HepG2 (cell line): ENCODE measurements at regions not wholly inside any gene's neighbourhood (a gene's known extent, or its start where the extent isn't known, plus 50 kb on each side); places are given as distances from the start of the nearest gene placed in this dataset.

Experiments used
- ATAC-seq: fragments of 200-7000 bp; cut with Tn5 transposase; 3 replicates; pipeline ENCODE4 v1.9.1; 2020; ENCODE audit warnings: mild to moderate bottlenecking, moderate library complexity
- BruUV-seq: library from RNA; stranded (reverse); fragments of 400-500 nt; replicated peaks from 2 replicates; lab custom pipeline; 2021; lab: Mats Ljungman, UMichigan
- CTCF ChIA-PET: fragments of 300-600 bp; formaldehyde crosslinking; extraction: SDS; loops from one replicate; lab custom pipeline; 2021; ENCODE audit warnings: low total read pairs, inconsistent platforms, low intra/inter-chr PET ratio; lab: Yijun Ruan, JAX
- POLR2A ChIA-PET: fragments of 350-600 bp; sonication (Branson Sonifier 250); formaldehyde crosslinking; loops from one replicate; lab custom pipeline; 2020; ENCODE audit warnings: antibody characterized with exemption, inconsistent platforms; lab: Yijun Ruan, JAX
- DNase-seq: peaks from one replicate; pipeline ENCODE4 v3.0.0-alpha.2; 2015; ENCODE audit warnings: low spot score
- FAIRE-seq: peaks from 3 replicates; lab custom pipeline; 2011; peaks lifted over from hg19 to GRCh38; lab: Jason Lieb, UNC
- H2AFZ ChIP-seq: one replicate; pipeline ENCODE4 v1.6.1; 2011; ENCODE audit warnings: low read length, inconsistent platforms
- H3K27ac ChIP-seq: fragments of 300-600 bp; 3 replicates; pipeline ENCODE4 v1.8.0; 2011; ENCODE audit warnings: mixed run types, mild to moderate bottlenecking, mixed read lengths, low read length, inconsistent platforms; ENCODE audit not compliant: insufficient read depth; ENCODE audit errors: extremely low read length
- H3K27me3 ChIP-seq, 2 experiments: fragments of 200-600 bp in 1 of 2; 2 replicates in 1 of 2; 3 replicates in 1 of 2; pipeline versions ENCODE4 v1.6.0 to v1.8.0; 2011; ENCODE audit warnings: low read length in 2 of 2, mild to moderate bottlenecking in 2 of 2, moderate library complexity in 2 of 2, inconsistent platforms in 1 of 2; ENCODE audit not compliant: insufficient read depth in 2 of 2, control insufficient read depth in 1 of 2
- H3K36me3 ChIP-seq, 2 experiments: fragments of 200-600 bp in 1 of 2; replicated peaks in 1 of 2; 2 replicates in 1 of 2; 3 replicates in 1 of 2; pipeline versions ENCODE4 v1.5.1 to v1.8.0; 2011; ENCODE audit warnings: low read length in 2 of 2, inconsistent platforms in 1 of 2; ENCODE audit not compliant: insufficient read depth in 2 of 2, control insufficient read depth in 1 of 2
- H3K4me1 ChIP-seq: 2 replicates; pipeline ENCODE4 v1.5.1; 2012; ENCODE audit warnings: low read length, inconsistent platforms; ENCODE audit not compliant: insufficient read depth
- H3K4me2 ChIP-seq: 2 replicates; pipeline ENCODE4 v1.6.0; 2011; ENCODE audit warnings: low read depth, low read length, inconsistent platforms
- H3K4me3 ChIP-seq, 3 experiments: fragments of 200-600 bp in 1 of 3; sonication (generic), shearing (Covaris generic) in 1 of 3; replicated peaks in 1 of 3; 2 replicates each; pipeline ENCODE4 v1.5.1; 2011 to 2016; ENCODE audit warnings: low read length in 3 of 3, inconsistent platforms in 2 of 3, low read depth in 2 of 3, mild to moderate bottlenecking in 2 of 3, control low read depth in 1 of 3, mixed read lengths in 1 of 3; ENCODE audit not compliant: insufficient read depth in 1 of 3
- H3K79me2 ChIP-seq: one replicate; pipeline ENCODE4 v1.6.1; 2011; ENCODE audit warnings: low read length, inconsistent platforms; ENCODE audit not compliant: insufficient read depth
- H3K9ac ChIP-seq: 2 replicates; pipeline ENCODE4 v1.6.0; 2011; ENCODE audit warnings: mild to moderate bottlenecking, low read depth, low read length, inconsistent platforms; ENCODE audit not compliant: insufficient read depth
- H3K9me3 ChIP-seq: 2 replicates; pipeline ENCODE4 v1.5.1; 2012; ENCODE audit warnings: mild to moderate bottlenecking, low read length
- H4K20me1 ChIP-seq: 2 replicates; pipeline ENCODE4 v1.6.0; 2011; ENCODE audit warnings: inconsistent platforms, mild to moderate bottlenecking, low read length, moderate library complexity; ENCODE audit not compliant: insufficient read depth
- CHD2 ChIP-seq: IDR thresholded peaks from 2 replicates; pipeline ENCODE4 v1.6.1; 2011; ENCODE audit warnings: low read depth, low read length, improper control_type of control experiment
- NFYC ChIP-seq: IDR thresholded peaks from 2 replicates; pipeline ENCODE4 v1.6.1; 2016; ENCODE audit warnings: missing genetic modification reagents, missing compliant biosample characterization
- RCOR2 ChIP-seq: IDR thresholded peaks from 2 replicates; pipeline ENCODE4 v1.6.1; 2016; ENCODE audit warnings: missing biosample characterization, missing genetic modification reagents
- ZBTB40 ChIP-seq, 2 experiments: fragments of 450-650 bp in 1 of 2; sonication (generic) in 1 of 2; formaldehyde crosslinking in 1 of 2; IDR thresholded peaks; 2 replicates each; pipeline versions ENCODE4 v1.6.1 to v1.8.0; 2016 to 2022; ENCODE audit warnings: antibody characterized with exemption in 1 of 2, mild to moderate bottlenecking in 1 of 2, missing genetic modification reagents in 1 of 2
- WGBS: methylation state at CpG from one replicate; pipeline ENCODE4 v1.1.6; 2017; ENCODE audit warnings: low lambda C conversion rate; 5-methylcytosine and 5-hydroxymethylcytosine counted together
- in situ Hi-C: cut with HindIII; loops from 2 replicates; pipeline ENCODE4 v1.10.0; 2017; ENCODE audit warnings: low pct_unique_long_range_greater_than_20kb; ENCODE audit not compliant: extremely low pct_ligation_motif_present
- intact Hi-C: fragments of 100-400 bp; cut with micrococcal nuclease; formaldehyde crosslinking; loops from one replicate; pipeline ENCODE4 v1.10.0; 2022; ENCODE audit not compliant: unreplicated experiment
- TF ChIP-seq, protein P1 (sequence below): sonication (generic); formaldehyde crosslinking; IDR thresholded peaks from 2 replicates; pipeline ENCODE4 v1.8.0; 2022; ENCODE audit warnings: mild to moderate bottlenecking, missing genetic modification reagents
- TF ChIP-seq, protein P2 (sequence below): sonication (generic); formaldehyde crosslinking; IDR thresholded peaks from 2 replicates; pipeline ENCODE4 v1.5.1; 2020; ENCODE audit warnings: mild to moderate bottlenecking, moderate library complexity, missing genetic modification reagents

DNA sequence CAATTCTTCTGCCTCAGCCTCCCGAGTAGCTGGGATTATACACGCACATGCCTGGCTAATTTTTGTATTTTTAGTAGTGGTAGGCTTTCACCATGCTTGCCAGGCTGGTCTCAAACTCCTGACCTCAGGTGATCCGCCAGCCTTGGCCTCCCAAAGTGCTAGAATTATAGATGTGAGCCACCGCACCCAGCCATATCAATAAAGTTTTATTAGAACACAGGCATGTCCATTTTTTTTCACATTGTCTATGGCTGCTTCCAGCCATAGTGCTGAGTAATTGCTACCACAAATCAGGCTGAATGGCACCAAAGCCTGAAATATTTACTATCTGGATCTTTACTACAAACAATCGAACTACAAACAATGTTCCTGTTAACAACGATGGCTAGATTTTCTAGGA is 114.4 kb upstream of the IRX6 start (continued):
- TF ChIP-seq ZBTB40 (IDR thresholded peaks at IDR 0.05) (no peak), ZBTB40 (CRISPR knock-in tag; IDR thresholded peaks at IDR 0.05) (peak; percentile 86)

DNA sequence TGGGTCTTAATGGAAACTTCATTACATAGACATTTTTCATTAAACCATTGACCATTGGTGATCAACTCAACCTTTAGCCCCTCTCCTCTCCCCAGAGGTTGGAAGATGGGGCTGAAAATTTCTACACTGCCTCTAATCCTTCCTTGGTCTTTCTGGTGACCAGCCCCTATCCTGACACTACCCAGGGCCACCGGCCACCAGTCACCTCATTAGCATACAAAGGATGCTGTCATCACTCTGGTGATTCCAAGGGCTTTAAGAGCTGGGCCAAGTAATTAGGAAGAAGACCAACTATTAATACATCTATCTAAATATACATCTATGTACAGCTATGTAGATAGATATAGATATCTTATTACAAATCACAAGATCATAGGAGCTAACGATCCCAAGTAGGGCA is 111.2 kb upstream of the IRX6 start:
- in situ Hi-C loops: no loop called here
- no peak overlapping the region for H3K4me2 ChIP-seq
- peaks cover 0 to 5% of the 10 kb centered on the region in 2 experiments; a peak in 1 of 5 replicates for H3K27me3 ChIP-seq
- FAIRE-seq (no peak), DNase-seq (no peak), ATAC-seq (no peak)
- H3K36me3 ChIP-seq: no peaks in the 10 kb centered on the region
- no peaks in the 10 kb centered on the region for H3K79me2 ChIP-seq
- intact Hi-C loops: no loop called here
- CTCF ChIA-PET: no interaction called here
- 19% methylated on average over 2 of the region's 2 CpGs for WGBS
- no peak overlapping the region for H3K9ac ChIP-seq
- no TSS peak for BruUV-seq
- no peak overlapping the region for H3K4me3 ChIP-seq
- no peaks in the 10 kb centered on the region for H4K20me1 ChIP-seq
- no peak overlapping the region for H3K27ac ChIP-seq
- H3K9me3 ChIP-seq: no peaks in the 10 kb centered on the region
- no peaks in the 10 kb centered on the region for H3K4me1 ChIP-seq
- no peak overlapping the region for H2AFZ ChIP-seq
- TF ChIP-seq RCOR2 (CRISPR knock-in tag) (no peak), CHD2 (no peak), NFYC (no peak)
- TF ChIP-seq, protein P1, sequence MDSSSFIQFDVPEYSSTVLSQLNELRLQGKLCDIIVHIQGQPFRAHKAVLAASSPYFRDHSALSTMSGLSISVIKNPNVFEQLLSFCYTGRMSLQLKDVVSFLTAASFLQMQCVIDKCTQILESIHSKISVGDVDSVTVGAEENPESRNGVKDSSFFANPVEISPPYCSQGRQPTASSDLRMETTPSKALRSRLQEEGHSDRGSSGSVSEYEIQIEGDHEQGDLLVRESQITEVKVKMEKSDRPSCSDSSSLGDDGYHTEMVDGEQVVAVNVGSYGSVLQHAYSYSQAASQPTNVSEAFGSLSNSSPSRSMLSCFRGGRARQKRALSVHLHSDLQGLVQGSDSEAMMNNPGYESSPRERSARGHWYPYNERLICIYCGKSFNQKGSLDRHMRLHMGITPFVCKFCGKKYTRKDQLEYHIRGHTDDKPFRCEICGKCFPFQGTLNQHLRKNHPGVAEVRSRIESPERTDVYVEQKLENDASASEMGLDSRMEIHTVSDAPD (CRISPR knock-in tag): no peak
- TF ChIP-seq, protein P2, sequence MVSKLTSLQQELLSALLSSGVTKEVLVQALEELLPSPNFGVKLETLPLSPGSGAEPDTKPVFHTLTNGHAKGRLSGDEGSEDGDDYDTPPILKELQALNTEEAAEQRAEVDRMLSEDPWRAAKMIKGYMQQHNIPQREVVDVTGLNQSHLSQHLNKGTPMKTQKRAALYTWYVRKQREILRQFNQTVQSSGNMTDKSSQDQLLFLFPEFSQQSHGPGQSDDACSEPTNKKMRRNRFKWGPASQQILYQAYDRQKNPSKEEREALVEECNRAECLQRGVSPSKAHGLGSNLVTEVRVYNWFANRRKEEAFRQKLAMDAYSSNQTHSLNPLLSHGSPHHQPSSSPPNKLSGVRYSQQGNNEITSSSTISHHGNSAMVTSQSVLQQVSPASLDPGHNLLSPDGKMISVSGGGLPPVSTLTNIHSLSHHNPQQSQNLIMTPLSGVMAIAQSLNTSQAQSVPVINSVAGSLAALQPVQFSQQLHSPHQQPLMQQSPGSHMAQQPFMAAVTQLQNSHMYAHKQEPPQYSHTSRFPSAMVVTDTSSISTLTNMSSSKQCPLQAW (CRISPR knock-in tag): no peak
- POLR2A ChIA-PET: no interaction called here
